Activated T-cell treated with anti-CD3 and anti-CD28 coated beads for 1 hour (primary cell): ENCODE measurements at regions not wholly inside any gene's neighbourhood (a gene's known extent, or its start where the extent isn't known, plus 50 kb on each side); places are given as distances from the start of the nearest gene placed in this dataset.

Experiments
- DNase-seq: peaks from one replicate; pipeline ENCODE4 v3.0.0-alpha.2; 2020; ENCODE audit warnings: low read depth

GRCh38 chr4:108328383-108328732 is 159.6 kb upstream of the LEF1 start:
- DNase-seq, result no peak

GRCh38 chr4:108327642-108328382 is 159.1 kb upstream of the LEF1 start:
- no peak for DNase-seq

- no peak for DNase-seq
Measured at GRCh38 chr4:108325561-108325960, 156.8 kb upstream of the LEF1 start.

GRCh38 chr4:108324450-108324849 is 155.7 kb upstream of the LEF1 start:
- no peak for DNase-seq

GRCh38 chr4:108322497-108322896 is 153.8 kb upstream of the LEF1 start:
- DNase-seq, result no peak

- no peak for DNase-seq
Measured at GRCh38 chr4:108320061-108320460, 151.3 kb upstream of the LEF1 start.

GRCh38 chr4:108317377-108317776 is 148.6 kb upstream of the LEF1 start:
- DNase-seq, result no peak

GRCh38 chr4:108315694-108316093 is 147.0 kb upstream of the LEF1 start:
- DNase-seq, result no peak

GRCh38 chr4:108314900-108315589 is 146.3 kb upstream of the LEF1 start:
- no peak for DNase-seq

GRCh38 chr4:108313546-108314339 is 145.0 kb upstream of the LEF1 start:
- DNase-seq, result no peak

GRCh38 chr4:108311313-108311712 is 142.6 kb upstream of the LEF1 start:
- no peak for DNase-seq

GRCh38 chr4:108303488-108304177 is 134.9 kb upstream of the LEF1 start:
- DNase-seq, result no peak

GRCh38 chr4:108301545-108302251 is 133.0 kb upstream of the LEF1 start:
- DNase-seq, result no peak

- DNase-seq, result no peak
Measured at GRCh38 chr4:108297605-108298004, 128.9 kb upstream of the LEF1 start.

- no peak for DNase-seq
Measured at GRCh38 chr4:108292229-108292628, 123.5 kb upstream of the LEF1 start.

- DNase-seq, result no peak
Measured at GRCh38 chr4:108291137-108291536, 122.4 kb upstream of the LEF1 start.

GRCh38 chr4:108287834-108288413 is 119.2 kb upstream of the LEF1 start:
- no peak for DNase-seq

- no peak for DNase-seq
Measured at GRCh38 chr4:108280072-108280471, 111.3 kb upstream of the LEF1 start.

- no peak for DNase-seq
Measured at GRCh38 chr4:108276690-108277089, 108.0 kb upstream of the LEF1 start.

GRCh38 chr4:108272986-108273385 is 104.3 kb upstream of the LEF1 start:
- DNase-seq, result no peak

- no peak for DNase-seq
Measured at GRCh38 chr4:108272561-108272960, 103.8 kb upstream of the LEF1 start.
